Astrocyte (in vitro differentiated cells and primary cell): ENCODE measurements at regions not wholly inside any gene's neighbourhood (a gene's known extent, or its start where the extent isn't known, plus 50 kb on each side); places are given as distances from the start of the nearest gene placed in this dataset.
"Not testable (repeated sequence)": the region's sequence is repeated elsewhere in the genome, so short reads cannot be mapped to it uniquely, and the experiment has no call there.

ENCODE experiments used
- DNase-seq: peaks from one replicate; pipeline ENCODE4 v3.0.0-alpha.2; 2010; ENCODE audit warnings: low read depth
- FAIRE-seq: peaks from 2 replicates; lab custom pipeline; 2011; peaks lifted over from hg19 to GRCh38; lab: Jason Lieb, UNC
- H2AFZ ChIP-seq: 2 replicates; pipeline ENCODE4 v1.6.0; 2012; ENCODE audit warnings: low read depth, low read length, inconsistent platforms
- H3K27ac ChIP-seq: 2 replicates; pipeline ENCODE4 v1.5.1; 2011; ENCODE audit warnings: low read depth, low read length, inconsistent platforms
- H3K27me3 ChIP-seq: 2 replicates; pipeline ENCODE4 v1.6.0; 2011; ENCODE audit warnings: low read length, inconsistent platforms; ENCODE audit not compliant: insufficient read depth
- H3K36me3 ChIP-seq: 2 replicates; pipeline ENCODE4 v1.5.1; 2011; ENCODE audit warnings: low read length, inconsistent platforms; ENCODE audit not compliant: insufficient read depth
- H3K4me1 ChIP-seq: 2 replicates; pipeline ENCODE4 v1.5.1; 2011; ENCODE audit warnings: low read length, inconsistent platforms; ENCODE audit not compliant: insufficient read depth
- H3K4me2 ChIP-seq: 2 replicates; pipeline ENCODE4 v1.6.0; 2012; ENCODE audit warnings: low read length, inconsistent platforms
- H3K4me3 ChIP-seq: 2 replicates; pipeline ENCODE4 v1.5.1; 2011; ENCODE audit warnings: low read depth, mild to moderate bottlenecking, low read length, inconsistent platforms; ENCODE audit not compliant: insufficient read depth
- H3K79me2 ChIP-seq: 2 replicates; pipeline ENCODE4 v1.6.0; 2012; ENCODE audit warnings: mild to moderate bottlenecking, low read length, inconsistent platforms; ENCODE audit not compliant: insufficient read depth
- H3K9ac ChIP-seq: 2 replicates; pipeline ENCODE4 v1.6.0; 2012; ENCODE audit warnings: mild to moderate bottlenecking, low read length, inconsistent platforms
- H3K9me3 ChIP-seq: 2 replicates; pipeline ENCODE4 v1.5.1; 2012; ENCODE audit warnings: low read depth, mild to moderate bottlenecking, low read length, inconsistent platforms; ENCODE audit not compliant: insufficient read depth
- H4K20me1 ChIP-seq: 2 replicates; pipeline ENCODE4 v1.6.0; 2012; ENCODE audit warnings: low read length, inconsistent platforms; ENCODE audit not compliant: insufficient read depth
- H3K27ac Mint-ChIP-seq: one replicate; pipeline ENCODE4 v1.8.0; 2021; ENCODE audit warnings: mild to moderate bottlenecking, mixed read lengths; ENCODE audit not compliant: unreplicated experiment
- H3K27me3 Mint-ChIP-seq: one replicate; pipeline ENCODE4 v1.8.0; 2021; ENCODE audit warnings: low read depth, mixed read lengths; ENCODE audit not compliant: unreplicated experiment
- H3K36me3 Mint-ChIP-seq: one replicate; pipeline ENCODE4 v1.8.0; 2021; ENCODE audit warnings: low read depth, mixed read lengths; ENCODE audit not compliant: unreplicated experiment
- H3K4me1 Mint-ChIP-seq: one replicate; pipeline ENCODE4 v1.8.0; 2021; ENCODE audit warnings: low read depth, mixed read lengths; ENCODE audit not compliant: unreplicated experiment
- H3K4me3 Mint-ChIP-seq: one replicate; pipeline ENCODE4 v1.8.0; 2021; ENCODE audit warnings: mild to moderate bottlenecking, moderate library complexity, mixed read lengths; ENCODE audit not compliant: unreplicated experiment
- H3K9me3 Mint-ChIP-seq: one replicate; pipeline ENCODE4 v1.8.0; 2021; ENCODE audit warnings: mild to moderate bottlenecking, mixed read lengths; ENCODE audit not compliant: unreplicated experiment
- CTCF ChIP-seq: IDR thresholded peaks from 2 replicates; pipeline ENCODE4 v1.5.1; 2011; ENCODE audit warnings: low read depth, mild to moderate bottlenecking, inconsistent platforms, low read length, moderate library complexity; ENCODE audit not compliant: insufficient read depth
- EZH2 ChIP-seq: IDR thresholded peaks from 2 replicates; pipeline ENCODE4 v1.6.1; 2012; ENCODE audit warnings: mild to moderate bottlenecking, low read length, inconsistent platforms; ENCODE audit not compliant: insufficient read depth

GRCh38 chr15:77900331-77900963 is 177.1 kb downstream of the TBC1D2B start:
- H3K27me3 Mint-ChIP-seq: peaks cover 18% of the 10 kb centered on the region
- H3K4me1 ChIP-seq, H4K20me1 ChIP-seq, DNase-seq, H2AFZ ChIP-seq, FAIRE-seq, H3K9ac ChIP-seq, H3K9me3 ChIP-seq, H3K4me3 ChIP-seq, H3K4me3 Mint-ChIP-seq, H3K4me1 Mint-ChIP-seq, H3K27ac ChIP-seq, H3K4me2 ChIP-seq, H3K79me2 ChIP-seq, H3K27ac Mint-ChIP-seq, H3K27me3 ChIP-seq, H3K36me3 Mint-ChIP-seq, H3K36me3 ChIP-seq, H3K9me3 Mint-ChIP-seq: not testable (repeated sequence)
- TF ChIP-seq CTCF: peak; percentile 35

DNA sequence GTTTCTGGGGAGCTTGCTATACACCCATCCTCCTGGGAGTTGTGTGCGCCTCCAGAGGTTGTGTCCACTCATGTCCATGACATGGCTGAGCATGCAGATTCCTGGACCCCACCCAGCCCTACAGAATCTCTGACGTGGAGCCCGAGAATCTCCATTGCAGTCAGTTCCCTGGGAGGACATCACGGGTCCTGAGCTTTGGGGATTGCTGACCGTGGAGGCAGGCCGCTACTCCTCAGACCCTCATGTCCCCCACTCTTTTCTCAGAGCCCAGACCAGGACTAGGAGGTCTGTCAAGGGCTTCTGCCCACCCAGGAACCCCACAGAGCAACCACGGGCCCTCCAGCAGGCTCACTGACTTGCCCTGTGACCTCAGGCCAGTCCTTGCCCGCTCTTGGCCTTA is 177.7 kb downstream of the TBC1D2B start:
- not testable (repeated sequence) for H3K27ac ChIP-seq, H3K4me1 Mint-ChIP-seq, H4K20me1 ChIP-seq, H3K27me3 ChIP-seq, H3K9me3 ChIP-seq, H3K79me2 ChIP-seq, H3K4me3 Mint-ChIP-seq, H3K4me2 ChIP-seq, H3K36me3 ChIP-seq, H3K4me1 ChIP-seq, H3K4me3 ChIP-seq, H3K9ac ChIP-seq, H3K27ac Mint-ChIP-seq, FAIRE-seq, H3K9me3 Mint-ChIP-seq, H3K36me3 Mint-ChIP-seq, H2AFZ ChIP-seq, DNase-seq
- peaks cover 20% of the 10 kb centered on the region for H3K27me3 Mint-ChIP-seq

- Histone ChIP-seq H2AFZ (no peak overlapping the region), H3K9me3 (no peaks in the 10 kb centered on the region), H3K4me1 (no peaks in the 10 kb centered on the region), H3K36me3 (no peaks in the 10 kb centered on the region), H3K4me2 (no peak overlapping the region), H3K79me2 (no peaks in the 10 kb centered on the region), H3K27me3 (no peaks in the 10 kb centered on the region), H3K27ac (no peak overlapping the region), H3K4me3 (no peak overlapping the region), H3K9ac (no peak overlapping the region), H4K20me1 (no peaks in the 10 kb centered on the region)
- Mint-ChIP-seq H3K36me3 (peaks cover 4% of the 10 kb centered on the region), H3K4me1 (peaks cover 7% of the 10 kb centered on the region), H3K27ac (no peak overlapping the region), H3K4me3 (no peak overlapping the region), H3K27me3 (peaks cover 16% of the 10 kb centered on the region), H3K9me3 (peaks cover 2% of the 10 kb centered on the region)
- DNase-seq (no peak), FAIRE-seq (no peak)
- TF ChIP-seq EZH2 (no peak), CTCF (no peak)
These were observed 178.4 kb downstream of the TBC1D2B start for GRCh38 chr15:77898811-77899730.
